DOHH2 (cell line): ENCODE measurements at regions not wholly inside any gene's neighbourhood (a gene's known extent, or its start where the extent isn't known, plus 50 kb on each side); places are given as distances from the start of the nearest gene placed in this dataset.

ENCODE experiments used
- H3F3A ChIP-seq: fragments of 200-600 bp; sonication (generic), shearing (Covaris generic); 2 replicates; pipeline ENCODE4 v1.6.0; 2016; ENCODE audit warnings: antibody characterized with exemption, mild to moderate bottlenecking; ENCODE audit not compliant: control insufficient read depth, insufficient read depth
- H3K27ac ChIP-seq: fragments of 200-600 bp; sonication (generic); 2 replicates; pipeline ENCODE4 v1.5.1; 2014; ENCODE audit warnings: low read depth, mild to moderate bottlenecking, low read length, moderate library complexity
- H3K27me3 ChIP-seq: fragments of 200-600 bp; sonication (generic); 2 replicates; pipeline ENCODE4 v1.6.1; 2014; ENCODE audit warnings: mild to moderate bottlenecking, low read length, mixed read lengths; ENCODE audit not compliant: control insufficient read depth
- H3K36me3 ChIP-seq: fragments of 200-600 bp; sonication (generic); 2 replicates; pipeline ENCODE4 v1.6.1; 2014; ENCODE audit warnings: mild to moderate bottlenecking, low read length, moderate library complexity, mixed read lengths; ENCODE audit not compliant: control insufficient read depth
- H3K4me1 ChIP-seq: fragments of 200-600 bp; sonication (generic); 2 replicates; pipeline ENCODE4 v1.6.1; 2014; ENCODE audit warnings: mild to moderate bottlenecking, low read length, mixed read lengths; ENCODE audit not compliant: control insufficient read depth
- H3K4me2 ChIP-seq: fragments of 200-600 bp; sonication (generic); 2 replicates; pipeline ENCODE4 v1.6.0; 2014; ENCODE audit warnings: mild to moderate bottlenecking, low read length, moderate library complexity
- H3K4me3 ChIP-seq: fragments of 200-600 bp; sonication (generic); 2 replicates; pipeline ENCODE4 v1.5.1; 2014; ENCODE audit warnings: mild to moderate bottlenecking, low read length, mixed read lengths
- H3K79me2 ChIP-seq: fragments of 200-600 bp; sonication (generic); 2 replicates; pipeline ENCODE4 v1.6.1; 2014; ENCODE audit warnings: mild to moderate bottlenecking, low read length, mixed read lengths; ENCODE audit not compliant: control insufficient read depth
- H3K9me2 ChIP-seq: fragments of 200-600 bp; sonication (generic); replicated peaks from 2 replicates; pipeline ENCODE4 v1.6.1; 2014; ENCODE audit warnings: mild to moderate bottlenecking, low read length, mixed read lengths; ENCODE audit not compliant: control insufficient read depth
- H3K9me3 ChIP-seq: fragments of 200-600 bp; sonication (generic); 2 replicates; pipeline ENCODE4 v1.6.1; 2014; ENCODE audit warnings: antibody characterized with exemption, low read length, mixed read lengths; ENCODE audit not compliant: control insufficient read depth, insufficient read depth
- H4K20me1 ChIP-seq: fragments of 200-600 bp; sonication (generic); 2 replicates; pipeline ENCODE4 v1.6.0; 2014; ENCODE audit warnings: low read depth, mild to moderate bottlenecking, antibody characterized with exemption, low read length, moderate library complexity; ENCODE audit not compliant: control insufficient read depth, insufficient read depth
- EZH2phosphoT487 ChIP-seq: fragments of 200-600 bp; sonication (generic); IDR thresholded peaks from 2 replicates; pipeline ENCODE4 v1.6.1; 2017; ENCODE audit warnings: borderline replicate concordance, mild to moderate bottlenecking, antibody characterized with exemption, low read length, moderate library complexity, mixed read lengths
- TF ChIP-seq, protein P1 (sequence below): fragments of 200-600 bp; sonication (generic); IDR thresholded peaks from one replicate; pipeline ENCODE4 v1.5.1; 2014; ENCODE audit warnings: antibody characterized with exemption, mild to moderate bottlenecking, low read depth, low read length; ENCODE audit not compliant: poor library complexity, severe bottlenecking

DNA sequence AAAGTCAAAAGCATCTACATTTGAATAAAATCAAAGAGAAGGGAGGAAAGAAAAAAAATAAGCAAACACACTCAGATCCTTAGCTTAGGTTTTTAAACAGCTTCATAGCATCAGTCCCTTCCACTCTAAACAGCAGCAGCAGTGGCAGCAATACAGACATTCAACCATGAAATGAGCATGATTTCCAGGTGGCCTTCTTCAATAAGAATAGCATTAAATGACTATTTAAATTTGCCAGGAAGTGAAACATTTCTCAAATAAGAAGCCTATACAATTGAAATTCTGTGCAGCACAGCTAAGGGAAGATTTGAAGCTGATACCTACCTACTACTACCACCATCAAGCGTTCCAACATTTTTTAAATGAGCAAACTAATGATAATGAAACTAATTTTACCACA lies 138.1 kb upstream of the REG3G start:
- TF ChIP-seq, protein P1, sequence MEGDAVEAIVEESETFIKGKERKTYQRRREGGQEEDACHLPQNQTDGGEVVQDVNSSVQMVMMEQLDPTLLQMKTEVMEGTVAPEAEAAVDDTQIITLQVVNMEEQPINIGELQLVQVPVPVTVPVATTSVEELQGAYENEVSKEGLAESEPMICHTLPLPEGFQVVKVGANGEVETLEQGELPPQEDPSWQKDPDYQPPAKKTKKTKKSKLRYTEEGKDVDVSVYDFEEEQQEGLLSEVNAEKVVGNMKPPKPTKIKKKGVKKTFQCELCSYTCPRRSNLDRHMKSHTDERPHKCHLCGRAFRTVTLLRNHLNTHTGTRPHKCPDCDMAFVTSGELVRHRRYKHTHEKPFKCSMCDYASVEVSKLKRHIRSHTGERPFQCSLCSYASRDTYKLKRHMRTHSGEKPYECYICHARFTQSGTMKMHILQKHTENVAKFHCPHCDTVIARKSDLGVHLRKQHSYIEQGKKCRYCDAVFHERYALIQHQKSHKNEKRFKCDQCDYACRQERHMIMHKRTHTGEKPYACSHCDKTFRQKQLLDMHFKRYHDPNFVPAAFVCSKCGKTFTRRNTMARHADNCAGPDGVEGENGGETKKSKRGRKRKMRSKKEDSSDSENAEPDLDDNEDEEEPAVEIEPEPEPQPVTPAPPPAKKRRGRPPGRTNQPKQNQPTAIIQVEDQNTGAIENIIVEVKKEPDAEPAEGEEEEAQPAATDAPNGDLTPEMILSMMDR = no peak
- TF ChIP-seq EZH2phosphoT487 = no peak
- no peaks in the 10 kb centered on the region for H3K9me3 ChIP-seq
- no peak overlapping the region for H3K4me2 ChIP-seq
- no peaks in the 10 kb centered on the region for H4K20me1 ChIP-seq
- H3K36me3 ChIP-seq = no peaks in the 10 kb centered on the region
- no peaks in the 10 kb centered on the region for H3F3A ChIP-seq
- no peak overlapping the region for H3K27ac ChIP-seq
- no peaks in the 10 kb centered on the region for H3K4me1 ChIP-seq
- no peak overlapping the region for H3K4me3 ChIP-seq
- no peaks in the 10 kb centered on the region for H3K9me2 ChIP-seq
- no peaks in the 10 kb centered on the region for H3K79me2 ChIP-seq
- H3K27me3 ChIP-seq = no peaks in the 10 kb centered on the region

DNA sequence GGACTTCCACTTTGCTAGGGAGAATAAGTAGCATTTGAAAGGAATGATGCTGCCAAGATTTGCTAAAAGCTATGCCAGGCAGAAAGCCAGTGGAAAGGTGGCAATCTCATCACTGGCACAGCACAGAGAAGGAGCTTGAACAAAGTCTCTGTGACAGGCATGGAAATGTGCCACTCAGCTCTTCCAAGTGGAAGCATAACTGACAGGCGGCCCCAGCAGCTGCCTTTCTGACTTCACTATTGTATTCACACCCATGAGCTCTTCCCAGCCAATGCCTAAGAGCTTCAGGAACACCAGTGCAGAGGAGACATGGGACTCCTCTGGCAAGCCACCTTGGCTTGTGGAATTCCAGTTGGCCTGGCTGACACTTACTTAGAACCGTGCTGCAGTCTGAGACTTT lies 134.6 kb upstream of the REG3G start:
- Histone ChIP-seq H3K79me2 (no peaks in the 10 kb centered on the region), H3K27me3 (no peaks in the 10 kb centered on the region), H3F3A (no peaks in the 10 kb centered on the region), H3K4me1 (no peaks in the 10 kb centered on the region), H3K9me3 (no peaks in the 10 kb centered on the region), H4K20me1 (no peaks in the 10 kb centered on the region), H3K4me3 (no peak overlapping the region), H3K4me2 (no peak overlapping the region), H3K27ac (no peak overlapping the region), H3K36me3 (no peaks in the 10 kb centered on the region), H3K9me2 (no peaks in the 10 kb centered on the region)
- no peak for TF ChIP-seq EZH2phosphoT487
- TF ChIP-seq, protein P1 = no peak

DNA sequence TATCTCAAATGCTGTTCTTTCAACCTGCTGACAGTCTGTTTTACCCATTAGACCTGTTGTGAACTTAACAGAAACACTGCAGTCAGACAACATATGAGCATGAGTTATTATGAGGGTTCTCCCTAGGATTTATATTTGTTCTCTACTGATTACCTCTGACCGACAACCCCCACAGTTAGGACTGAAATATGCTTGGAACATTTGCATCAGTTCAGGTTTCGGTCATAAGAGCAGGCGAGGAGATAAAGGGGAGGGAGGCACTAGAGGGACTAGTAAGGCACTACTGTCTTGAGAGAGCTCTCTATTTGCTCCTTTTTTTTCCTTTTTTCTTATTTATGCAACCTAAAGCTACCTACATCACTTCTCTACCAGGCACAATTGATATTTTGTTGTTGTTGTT lies 133.2 kb upstream of the REG3G start:
- no peak overlapping the region for H3K4me2 ChIP-seq
- H4K20me1 ChIP-seq = no peaks in the 10 kb centered on the region
- no peaks in the 10 kb centered on the region for H3K9me2 ChIP-seq
- no peaks in the 10 kb centered on the region for H3K27me3 ChIP-seq
- no peaks in the 10 kb centered on the region; the same call in 1 of the 2 replicates for H3K9me3 ChIP-seq
- no peak overlapping the region for H3K4me3 ChIP-seq
- no peak for TF ChIP-seq EZH2phosphoT487
- TF ChIP-seq, protein P1 = no peak
- H3F3A ChIP-seq = no peaks in the 10 kb centered on the region
- H3K36me3 ChIP-seq = no peaks in the 10 kb centered on the region
- no peaks in the 10 kb centered on the region for H3K4me1 ChIP-seq
- no peak overlapping the region for H3K27ac ChIP-seq
- H3K79me2 ChIP-seq = no peaks in the 10 kb centered on the region

DNA sequence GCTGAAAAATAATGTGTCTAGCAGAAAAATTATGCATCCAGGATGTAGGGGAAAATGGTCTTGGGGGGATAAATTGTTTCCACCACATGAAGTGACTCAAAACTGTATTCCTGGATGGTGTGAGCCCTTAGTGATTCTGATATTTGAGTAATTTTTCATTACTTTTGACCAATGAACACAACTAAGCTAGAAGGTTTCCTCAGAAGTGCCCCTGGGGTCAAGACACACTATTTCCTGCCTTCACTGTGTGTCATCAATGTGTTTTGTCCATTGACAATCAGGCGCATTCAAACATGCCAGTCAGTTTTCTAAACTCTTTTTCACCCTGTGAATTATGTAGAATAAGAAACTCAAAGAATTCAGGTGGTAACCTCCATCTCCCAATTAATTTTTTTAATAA lies 130.5 kb upstream of the REG3G start:
- H3K79me2 ChIP-seq = no peaks in the 10 kb centered on the region
- no peaks in the 10 kb centered on the region for H3K9me2 ChIP-seq
- H3F3A ChIP-seq = no peaks in the 10 kb centered on the region
- H3K4me3 ChIP-seq = no peak overlapping the region
- no peaks in the 10 kb centered on the region; the same call in 1 of the 2 replicates for H3K9me3 ChIP-seq
- no peaks in the 10 kb centered on the region for H3K27me3 ChIP-seq
- no peak overlapping the region for H3K27ac ChIP-seq
- H3K4me1 ChIP-seq = no peaks in the 10 kb centered on the region
- TF ChIP-seq, protein P1 = no peak
- no peak for TF ChIP-seq EZH2phosphoT487
- H3K36me3 ChIP-seq = no peaks in the 10 kb centered on the region
- no peaks in the 10 kb centered on the region for H4K20me1 ChIP-seq
- no peak overlapping the region for H3K4me2 ChIP-seq
